KMS-11 (cell line): ENCODE measurements at regions not wholly inside any gene's neighbourhood (a gene's known extent, or its start where the extent isn't known, plus 50 kb on each side); places are given as distances from the start of the nearest gene placed in this dataset.

Experiments
- H2AFZ ChIP-seq: fragments of 200-600 bp; sonication (generic); 2 replicates; pipeline ENCODE4 v1.6.1; 2016; ENCODE audit warnings: antibody characterized with exemption, mixed run types, low read depth
- H3K27ac ChIP-seq: fragments of 200-600 bp; sonication (generic); 2 replicates; pipeline ENCODE4 v1.6.1; 2016; ENCODE audit warnings: mild to moderate bottlenecking, mixed run types
- H3K27me3 ChIP-seq: fragments of 200-600 bp; sonication (generic); 2 replicates; pipeline ENCODE4 v1.6.1; 2017; ENCODE audit warnings: mild to moderate bottlenecking, low read depth, mixed run types, moderate library complexity; ENCODE audit not compliant: insufficient read depth
- H3K36me3 ChIP-seq: fragments of 200-600 bp; sonication (generic); 2 replicates; pipeline ENCODE4 v1.6.1; 2017; ENCODE audit warnings: mild to moderate bottlenecking, mixed run types; ENCODE audit not compliant: insufficient read depth
- H3K4me1 ChIP-seq: fragments of 200-600 bp; sonication (generic); 2 replicates; pipeline ENCODE4 v1.6.1; 2016; ENCODE audit warnings: mild to moderate bottlenecking, low read depth, mixed run types; ENCODE audit not compliant: poor library complexity, severe bottlenecking
- H3K4me2 ChIP-seq: fragments of 200-600 bp; sonication (generic); 2 replicates; pipeline ENCODE4 v1.7.0; 2016; ENCODE audit warnings: mild to moderate bottlenecking, mixed run types
- H3K4me3 ChIP-seq: fragments of 200-600 bp; sonication (generic); IDR thresholded peaks from 2 replicates; pipeline ENCODE4 v1.6.1; 2017; ENCODE audit warnings: low read depth, low read length, mixed read lengths; ENCODE audit not compliant: insufficient read depth
- H3K79me2 ChIP-seq: fragments of 200-600 bp; sonication (generic); 2 replicates; pipeline ENCODE4 v1.6.1; 2016; ENCODE audit warnings: low read depth, mixed run types; ENCODE audit not compliant: insufficient read depth
- H3K9ac ChIP-seq: fragments of 200-600 bp; sonication (generic); 2 replicates; pipeline ENCODE4 v1.6.1; 2016; ENCODE audit warnings: mild to moderate bottlenecking, mixed run types
- H4K20me1 ChIP-seq: fragments of 200-600 bp; sonication (generic); 2 replicates; pipeline ENCODE4 v1.6.1; 2016; ENCODE audit warnings: mild to moderate bottlenecking, mixed run types; ENCODE audit not compliant: insufficient read depth
- TF ChIP-seq, protein P1 (sequence below): fragments of 200-600 bp; sonication (generic); conservative IDR thresholded peaks from 2 replicates; pipeline ENCODE4 v1.6.1; 2017; ENCODE audit warnings: low read depth, mild to moderate bottlenecking, antibody characterized with exemption, low read length, moderate library complexity, mixed read lengths

- Histone ChIP-seq H4K20me1 (no peaks in the 10 kb centered on the region), H2AFZ (no peak overlapping the region), H3K27ac (no peak overlapping the region), H3K4me1 (no peaks in the 10 kb centered on the region), H3K4me3 (no peak overlapping the region), H3K9ac (no peak overlapping the region), H3K4me2 (no peak overlapping the region), H3K27me3 (no peaks in the 10 kb centered on the region), H3K79me2 (no peaks in the 10 kb centered on the region), H3K36me3 (no peaks in the 10 kb centered on the region)
- TF ChIP-seq, protein P1, sequence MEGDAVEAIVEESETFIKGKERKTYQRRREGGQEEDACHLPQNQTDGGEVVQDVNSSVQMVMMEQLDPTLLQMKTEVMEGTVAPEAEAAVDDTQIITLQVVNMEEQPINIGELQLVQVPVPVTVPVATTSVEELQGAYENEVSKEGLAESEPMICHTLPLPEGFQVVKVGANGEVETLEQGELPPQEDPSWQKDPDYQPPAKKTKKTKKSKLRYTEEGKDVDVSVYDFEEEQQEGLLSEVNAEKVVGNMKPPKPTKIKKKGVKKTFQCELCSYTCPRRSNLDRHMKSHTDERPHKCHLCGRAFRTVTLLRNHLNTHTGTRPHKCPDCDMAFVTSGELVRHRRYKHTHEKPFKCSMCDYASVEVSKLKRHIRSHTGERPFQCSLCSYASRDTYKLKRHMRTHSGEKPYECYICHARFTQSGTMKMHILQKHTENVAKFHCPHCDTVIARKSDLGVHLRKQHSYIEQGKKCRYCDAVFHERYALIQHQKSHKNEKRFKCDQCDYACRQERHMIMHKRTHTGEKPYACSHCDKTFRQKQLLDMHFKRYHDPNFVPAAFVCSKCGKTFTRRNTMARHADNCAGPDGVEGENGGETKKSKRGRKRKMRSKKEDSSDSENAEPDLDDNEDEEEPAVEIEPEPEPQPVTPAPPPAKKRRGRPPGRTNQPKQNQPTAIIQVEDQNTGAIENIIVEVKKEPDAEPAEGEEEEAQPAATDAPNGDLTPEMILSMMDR, result no peak
These were observed 530.4 kb upstream of the KLHL29 start for GRCh38 chr2:22854588-22854987.

- Histone ChIP-seq H3K4me1 (no peaks in the 10 kb centered on the region), H3K27me3 (no peaks in the 10 kb centered on the region), H3K79me2 (no peaks in the 10 kb centered on the region), H3K4me2 (no peak overlapping the region), H3K36me3 (no peaks in the 10 kb centered on the region), H3K9ac (no peak overlapping the region), H3K4me3 (no peak overlapping the region), H2AFZ (no peak overlapping the region), H3K27ac (no peak overlapping the region), H4K20me1 (no peaks in the 10 kb centered on the region)
- TF ChIP-seq, protein P1, result no peak
These were observed 529.9 kb upstream of the KLHL29 start for GRCh38 chr2:22855081-22855480.

DNA sequence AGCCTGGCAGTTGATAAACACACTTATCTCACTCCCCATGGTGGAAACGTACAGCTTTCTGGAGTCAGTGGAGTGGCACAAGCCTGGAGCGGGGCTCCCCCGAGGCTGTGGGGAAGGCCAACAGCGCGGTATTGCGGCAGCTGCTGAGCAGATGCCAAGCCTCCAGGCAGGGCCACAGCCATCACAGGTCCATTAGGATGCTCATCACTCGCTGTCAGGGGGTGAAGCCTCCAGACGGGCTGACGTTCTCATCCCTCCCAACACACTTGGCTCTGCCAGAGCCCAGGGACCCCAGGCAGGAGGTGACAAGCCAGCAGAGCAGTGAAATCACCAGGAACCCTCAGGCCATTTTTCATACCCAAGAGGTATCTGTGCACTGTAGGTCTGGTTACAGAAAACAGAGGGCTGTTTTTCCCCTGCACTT is 529.2 kb upstream of the KLHL29 start:
- Histone ChIP-seq H3K4me1 (no peaks in the 10 kb centered on the region), H2AFZ (no peak overlapping the region), H3K4me3 (no peak overlapping the region), H3K27me3 (no peaks in the 10 kb centered on the region), H3K4me2 (no peak overlapping the region), H3K79me2 (no peaks in the 10 kb centered on the region), H3K36me3 (no peaks in the 10 kb centered on the region), H3K27ac (no peak overlapping the region), H4K20me1 (no peaks in the 10 kb centered on the region), H3K9ac (no peak overlapping the region)
- TF ChIP-seq, protein P1, result no peak

DNA sequence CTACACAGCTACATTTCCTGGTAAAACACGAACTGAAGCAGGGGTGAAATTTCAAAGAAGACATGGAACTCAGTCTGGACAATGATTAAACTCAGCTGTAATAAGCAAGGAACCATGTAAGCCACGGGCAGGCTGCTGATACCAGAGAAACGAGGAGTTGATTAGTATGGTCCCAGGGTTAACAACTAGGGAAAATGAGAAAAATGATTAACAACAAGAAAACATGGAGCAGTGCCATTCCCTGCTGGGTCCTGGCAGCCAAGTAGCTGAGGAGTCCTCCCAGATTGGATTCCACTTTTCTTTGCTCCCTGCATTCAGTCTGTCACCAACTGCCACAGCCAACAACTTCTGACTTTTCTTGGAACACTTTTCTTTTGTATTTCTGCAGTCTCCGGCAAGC is 517.0 kb upstream of the KLHL29 start:
- Histone ChIP-seq H3K27me3 (no peaks in the 10 kb centered on the region), H3K4me2 (no peak overlapping the region), H2AFZ (no peak overlapping the region), H3K36me3 (no peaks in the 10 kb centered on the region), H3K27ac (no peak overlapping the region), H3K79me2 (no peaks in the 10 kb centered on the region), H4K20me1 (no peaks in the 10 kb centered on the region), H3K4me3 (no peak overlapping the region), H3K9ac (no peak overlapping the region), H3K4me1 (no peaks in the 10 kb centered on the region)
- TF ChIP-seq, protein P1, result no peak

DNA sequence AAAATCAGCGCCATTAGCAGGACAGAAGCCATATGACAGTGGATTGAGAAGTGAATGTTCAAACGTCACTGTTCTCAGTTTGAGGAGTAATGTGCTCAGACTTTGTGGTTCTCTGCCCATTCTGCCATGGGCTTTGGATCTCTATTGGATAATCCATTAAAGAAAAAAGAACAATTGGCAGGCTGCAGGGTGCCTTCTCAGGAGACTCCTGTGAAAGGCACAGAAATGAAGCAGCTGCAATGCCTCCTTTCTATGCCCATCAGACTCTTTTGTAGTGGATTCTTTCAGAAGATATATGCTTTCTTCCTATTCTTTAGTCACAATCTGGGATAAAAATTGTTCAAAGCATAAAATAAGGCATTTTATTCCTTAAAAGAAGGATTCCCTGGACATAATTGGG is 506.9 kb upstream of the KLHL29 start:
- Histone ChIP-seq H3K4me1 (no peaks in the 10 kb centered on the region), H3K4me3 (no peak overlapping the region), H3K4me2 (no peak overlapping the region), H3K79me2 (no peaks in the 10 kb centered on the region), H3K27ac (no peak overlapping the region), H4K20me1 (no peaks in the 10 kb centered on the region), H3K9ac (no peak overlapping the region), H3K36me3 (no peaks in the 10 kb centered on the region), H2AFZ (no peak overlapping the region), H3K27me3 (no peaks in the 10 kb centered on the region)
- TF ChIP-seq, protein P1, result no peak
